ENCODE measurements at regions not wholly inside any gene's neighbourhood (a gene's known extent, or its start where the extent isn't known, plus 50 kb on each side); places are given as distances from the start of the nearest gene placed in this dataset.

DNA sequence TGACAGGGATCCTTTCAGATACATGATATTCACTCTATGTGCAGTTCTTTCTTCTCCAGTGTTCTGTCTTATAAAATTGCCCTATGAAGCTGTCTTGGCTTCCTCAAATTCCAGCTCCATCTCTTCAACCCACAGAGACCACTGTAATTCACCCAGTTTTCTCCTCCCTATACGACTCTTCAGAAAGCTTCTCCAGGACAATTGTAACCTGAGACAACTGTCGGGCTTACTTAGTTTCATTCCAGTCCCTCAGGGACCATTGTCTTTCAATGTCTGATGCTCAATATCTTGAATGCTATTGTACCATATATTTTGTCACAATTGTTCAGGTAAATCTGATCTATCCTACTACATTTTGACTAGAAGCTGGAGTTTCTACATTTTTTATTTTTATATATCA, 345.3 kb downstream of the RPL10L start:
- Histone ChIP-seq H3K27me3 (no peaks in the 10 kb centered on the region), H3K4me3 (no peak overlapping the region), H3K4me1 (no peaks in the 10 kb centered on the region), H3K27ac (no peak overlapping the region), H3K9me3 (no peaks in the 10 kb centered on the region), H3K36me3 (no peaks in the 10 kb centered on the region)
- DNase-seq (ENCODE audit: low spot score in 2 of 2), result no peak
- TF ChIP-seq POLR2A (IDR thresholded peaks at IDR 0.05), result no peak
- TF ChIP-seq, protein P1, sequence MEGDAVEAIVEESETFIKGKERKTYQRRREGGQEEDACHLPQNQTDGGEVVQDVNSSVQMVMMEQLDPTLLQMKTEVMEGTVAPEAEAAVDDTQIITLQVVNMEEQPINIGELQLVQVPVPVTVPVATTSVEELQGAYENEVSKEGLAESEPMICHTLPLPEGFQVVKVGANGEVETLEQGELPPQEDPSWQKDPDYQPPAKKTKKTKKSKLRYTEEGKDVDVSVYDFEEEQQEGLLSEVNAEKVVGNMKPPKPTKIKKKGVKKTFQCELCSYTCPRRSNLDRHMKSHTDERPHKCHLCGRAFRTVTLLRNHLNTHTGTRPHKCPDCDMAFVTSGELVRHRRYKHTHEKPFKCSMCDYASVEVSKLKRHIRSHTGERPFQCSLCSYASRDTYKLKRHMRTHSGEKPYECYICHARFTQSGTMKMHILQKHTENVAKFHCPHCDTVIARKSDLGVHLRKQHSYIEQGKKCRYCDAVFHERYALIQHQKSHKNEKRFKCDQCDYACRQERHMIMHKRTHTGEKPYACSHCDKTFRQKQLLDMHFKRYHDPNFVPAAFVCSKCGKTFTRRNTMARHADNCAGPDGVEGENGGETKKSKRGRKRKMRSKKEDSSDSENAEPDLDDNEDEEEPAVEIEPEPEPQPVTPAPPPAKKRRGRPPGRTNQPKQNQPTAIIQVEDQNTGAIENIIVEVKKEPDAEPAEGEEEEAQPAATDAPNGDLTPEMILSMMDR (IDR thresholded peaks at IDR 0.05), result no peak
- TF ChIP-seq EP300 (IDR thresholded peaks at IDR 0.05), result no peak
- 52 to 60% methylated on average over 2 of the region's 2 CpGs for WGBS, 2 donors

DNA sequence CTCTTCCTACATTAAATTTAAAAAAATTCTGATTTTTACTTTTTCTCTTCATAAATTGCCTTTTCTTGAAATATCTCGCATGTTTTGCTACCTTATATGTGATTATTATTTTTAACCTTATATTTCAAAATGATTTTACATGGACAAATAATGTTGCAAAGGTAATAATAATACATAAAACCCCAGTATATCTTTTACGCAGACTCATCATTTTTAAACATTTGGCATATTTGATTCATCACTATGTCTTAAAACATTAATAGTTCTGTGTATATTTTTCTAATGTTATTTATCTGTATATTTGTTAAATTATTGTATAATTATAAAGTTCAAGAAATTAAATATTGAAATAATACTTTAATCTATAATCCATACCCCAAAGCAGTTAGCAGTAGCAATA, 350.8 kb downstream of the RPL10L start:
- H3K36me3 ChIP-seq, result no peaks in the 10 kb centered on the region
- H3K27ac ChIP-seq, result no peak overlapping the region
- H3K4me1 ChIP-seq, result no peaks in the 10 kb centered on the region
- H3K4me3 ChIP-seq, result no peak overlapping the region
- 93 to 94% methylated on average over 2 of the region's 2 CpGs for WGBS, 2 donors
- no peak for TF ChIP-seq EP300 (IDR thresholded peaks at IDR 0.05)
- TF ChIP-seq POLR2A (IDR thresholded peaks at IDR 0.05), result no peak
- TF ChIP-seq, protein P1 (IDR thresholded peaks at IDR 0.05), result no peak
- H3K9me3 ChIP-seq, result no peaks in the 10 kb centered on the region
- DNase-seq (ENCODE audit: low spot score in 2 of 2), result no peak
- H3K27me3 ChIP-seq, result no peaks in the 10 kb centered on the region

DNA sequence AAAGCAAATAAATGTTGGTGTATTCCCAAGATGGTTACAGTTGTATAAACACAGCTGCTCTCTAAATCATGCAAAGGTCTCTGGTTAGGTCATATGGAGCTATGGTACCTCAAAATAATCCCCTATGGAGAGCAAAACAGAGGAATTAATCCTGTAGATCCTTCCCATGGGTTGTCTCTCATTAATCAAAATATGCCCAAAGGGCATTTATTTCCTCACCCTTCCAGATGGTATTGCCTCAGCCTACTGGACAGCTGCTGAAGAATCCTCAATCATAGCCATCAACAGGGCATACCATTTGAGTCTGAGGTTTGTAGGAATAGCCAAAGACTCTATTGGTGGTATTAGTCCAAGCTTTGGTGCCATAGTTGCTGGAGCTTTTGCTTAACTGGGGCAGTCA, 360.9 kb downstream of the RPL10L start:
- H3K4me3 ChIP-seq, result no peak overlapping the region
- no peak overlapping the region for H3K27ac ChIP-seq
- no peak for DNase-seq (ENCODE audit: low spot score in 2 of 2)
- H3K36me3 ChIP-seq, result no peaks in the 10 kb centered on the region
- no peaks in the 10 kb centered on the region for H3K27me3 ChIP-seq
- no peaks in the 10 kb centered on the region for H3K4me1 ChIP-seq
- TF ChIP-seq, protein P1 (IDR thresholded peaks at IDR 0.05), result no peak
- no peak for TF ChIP-seq EP300 (IDR thresholded peaks at IDR 0.05)
- no peak for TF ChIP-seq POLR2A (IDR thresholded peaks at IDR 0.05)
- no peaks in the 10 kb centered on the region for H3K9me3 ChIP-seq

DNA sequence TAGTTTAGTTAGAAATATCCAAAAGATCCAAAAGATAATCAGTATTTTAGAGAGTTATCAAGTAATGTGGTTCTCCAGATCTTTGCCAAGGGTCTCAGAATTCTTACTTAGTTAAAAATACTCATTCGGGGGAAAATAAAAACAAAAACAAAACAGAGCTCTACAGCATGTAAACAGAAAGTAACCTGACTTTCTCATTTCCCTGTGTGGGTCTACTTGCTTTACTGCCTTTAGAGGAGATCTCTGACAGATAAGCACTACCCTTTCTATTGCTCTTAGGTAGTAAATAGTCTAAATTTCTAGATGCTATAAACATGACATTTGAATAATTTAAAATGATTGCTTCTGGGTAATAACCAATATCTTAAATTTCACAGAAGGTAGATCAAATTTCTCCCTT, 371.8 kb downstream of the RPL10L start:
- TF ChIP-seq EP300 (IDR thresholded peaks at IDR 0.05) (no peak), POLR2A (IDR thresholded peaks at IDR 0.05) (no peak)
- TF ChIP-seq, protein P1 (IDR thresholded peaks at IDR 0.05), result no peak
- Histone ChIP-seq H3K27me3 (no peaks in the 10 kb centered on the region), H3K27ac (no peak overlapping the region), H3K9me3 (no peaks in the 10 kb centered on the region), H3K36me3 (no peaks in the 10 kb centered on the region), H3K4me3 (no peak overlapping the region), H3K4me1 (no peaks in the 10 kb centered on the region)
- 49 to 53% methylated on average over 1 of the region's 1 CpG for WGBS, 2 donors
- no peak for DNase-seq (ENCODE audit: low spot score in 2 of 2)

DNA sequence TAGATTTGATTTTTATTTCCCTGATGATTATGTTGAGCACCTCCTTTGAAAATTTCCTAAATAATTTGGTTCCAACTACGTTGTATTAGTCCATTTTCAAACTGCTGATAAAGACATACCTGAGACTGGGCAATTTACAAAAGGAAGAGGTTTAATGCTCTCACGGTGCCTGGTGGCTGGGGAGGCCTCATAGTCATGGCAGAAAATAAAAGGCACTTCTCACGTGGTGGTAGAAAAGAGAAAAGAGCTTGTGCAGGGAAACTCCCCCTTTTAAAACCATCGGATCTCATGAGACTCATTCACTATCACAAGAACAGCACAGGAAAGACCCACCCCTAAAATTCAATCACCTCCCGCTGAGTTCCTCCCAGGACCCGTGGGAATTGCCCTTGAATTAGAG, 372.3 kb downstream of the RPL10L start:
- TF ChIP-seq EP300 (IDR thresholded peaks at IDR 0.05) (no peak), POLR2A (IDR thresholded peaks at IDR 0.05) (no peak)
- TF ChIP-seq, protein P1 (IDR thresholded peaks at IDR 0.05), result no peak
- WGBS, 2 donors, result 29 to 32% methylated on average over 6 of the region's 6 CpGs

More for the DNA sequence above, 372.3 kb downstream of the RPL10L start:
- Histone ChIP-seq H3K4me3 (no peak overlapping the region), H3K9me3 (no peaks in the 10 kb centered on the region), H3K27ac (no peak overlapping the region), H3K27me3 (no peaks in the 10 kb centered on the region), H3K36me3 (no peaks in the 10 kb centered on the region), H3K4me1 (no peaks in the 10 kb centered on the region)
- no peak for DNase-seq (ENCODE audit: low spot score in 2 of 2)
